Left ventricle myocardium inferior (tissue), 1 donor: ENCODE measurements at regions not wholly inside any gene's neighbourhood (a gene's known extent, or its start where the extent isn't known, plus 50 kb on each side); places are given as distances from the start of the nearest gene placed in this dataset.

ENCODE experiments used
- DNase-seq: peaks from one replicate; pipeline ENCODE4 v3.0.0-alpha.2; 2020
- H3K27ac ChIP-seq: fragments of 200-600 bp; replicated peaks from 2 replicates; pipeline ENCODE4 v1.8.0; 2021
- H3K27me3 ChIP-seq: fragments of 200-600 bp; 2 replicates; pipeline ENCODE4 v1.8.0; 2021; ENCODE audit warnings: low read depth
- H3K36me3 ChIP-seq: fragments of 200-600 bp; 2 replicates; pipeline ENCODE4 v1.8.0; 2021
- H3K4me1 ChIP-seq: fragments of 200-600 bp; 2 replicates; pipeline ENCODE4 v1.8.0; 2021
- H3K4me3 ChIP-seq: fragments of 200-600 bp; 2 replicates; pipeline ENCODE4 v1.8.0; 2021; ENCODE audit warnings: mild to moderate bottlenecking, moderate library complexity
- H3K9me3 ChIP-seq: fragments of 200-600 bp; replicated peaks from 2 replicates; pipeline ENCODE4 v1.8.0; 2021
- CTCF ChIP-seq: fragments of 200-600 bp; IDR thresholded peaks from 2 replicates; pipeline ENCODE4 v1.8.0; 2021; ENCODE audit warnings: antibody characterized with exemption, mild to moderate bottlenecking, borderline replicate concordance
- intact Hi-C: fragments of 100-400 bp; cut with micrococcal nuclease; formaldehyde crosslinking; loops from one replicate; pipeline ENCODE4 v1.11.0; 2022
- donor health status: DM: no; HTN: yes; CAD: no; lungs with severe emphysema.

GRCh38 chr10:30793093-30793492 lies 163.5 kb upstream of the LYZL2 start:
- TF ChIP-seq CTCF, result no peak
- Histone ChIP-seq H3K27ac (no peak overlapping the region), H3K27me3 (no peaks in the 10 kb centered on the region), H3K4me3 (no peak overlapping the region), H3K4me1 (no peaks in the 10 kb centered on the region), H3K36me3 (no peaks in the 10 kb centered on the region), H3K9me3 (no peaks in the 10 kb centered on the region)
- DNase-seq, result no peak
- intact Hi-C loops, result no loop called here

- Histone ChIP-seq H3K4me3 (no peak overlapping the region), H3K4me1 (no peaks in the 10 kb centered on the region), H3K9me3 (no peaks in the 10 kb centered on the region), H3K36me3 (no peaks in the 10 kb centered on the region), H3K27ac (no peak overlapping the region), H3K27me3 (no peaks in the 10 kb centered on the region)
- intact Hi-C loops, result no loop called here
- DNase-seq, result no peak
- TF ChIP-seq CTCF, result no peak
Observed at GRCh38 chr10:30792025-30792424, 162.5 kb upstream of the LYZL2 start.

GRCh38 chr10:30791197-30791611 lies 161.7 kb upstream of the LYZL2 start:
- Histone ChIP-seq H3K9me3 (no peaks in the 10 kb centered on the region), H3K27ac (no peak overlapping the region), H3K4me1 (no peaks in the 10 kb centered on the region), H3K36me3 (no peaks in the 10 kb centered on the region), H3K4me3 (no peak overlapping the region), H3K27me3 (no peaks in the 10 kb centered on the region)
- intact Hi-C loops, result no loop called here
- DNase-seq, result no peak
- TF ChIP-seq CTCF, result no peak

- Histone ChIP-seq H3K27me3 (no peaks in the 10 kb centered on the region), H3K27ac (no peak overlapping the region), H3K9me3 (no peaks in the 10 kb centered on the region), H3K4me1 (peaks cover 11% of the 10 kb centered on the region), H3K36me3 (no peaks in the 10 kb centered on the region), H3K4me3 (no peak overlapping the region)
- intact Hi-C loops, result loop anchor here (10.0 kb wide), 2 partner anchors 245 to 705 kb away; partner anchors contain the start of gene ZNF438
- TF ChIP-seq CTCF, result no peak
- no peak for DNase-seq
Observed at GRCh38 chr10:30789806-30790205, 160.3 kb upstream of the LYZL2 start.

- no peak for TF ChIP-seq CTCF
- H3K4me3 ChIP-seq, result no peak overlapping the region
- H3K36me3 ChIP-seq, result no peaks in the 10 kb centered on the region
- intact Hi-C loops, result loop anchor here (10.0 kb wide), 2 partner anchors 246 to 706 kb away; partner anchors contain the start of gene ZNF438
- H3K4me1 ChIP-seq, result peaks cover 24% of the 10 kb centered on the region
- no peak for DNase-seq
- no peaks in the 10 kb centered on the region for H3K27me3 ChIP-seq
- H3K27ac ChIP-seq, result no peak overlapping the region
- no peaks in the 10 kb centered on the region for H3K9me3 ChIP-seq
Observed at GRCh38 chr10:30788307-30788706, 158.8 kb upstream of the LYZL2 start.
